WERI-Rb-1 (cell line): ENCODE measurements at regions not wholly inside any gene's neighbourhood (a gene's known extent, or its start where the extent isn't known, plus 50 kb on each side); places are given as distances from the start of the nearest gene placed in this dataset.

Experiments
- DNase-seq: peaks from one replicate; pipeline ENCODE4 v3.0.0-alpha.2; 2020
- H3K27ac ChIP-seq: fragments of 250-450 bp; sonication (Bioruptor Pico); 2 replicates; pipeline ENCODE4 v1.5.1; 2020; ENCODE audit warnings: mild to moderate bottlenecking, moderate library complexity
- H3K27me3 ChIP-seq: fragments of 250-450 bp; sonication (Bioruptor Pico); 2 replicates; pipeline ENCODE4 v1.5.1; 2021; ENCODE audit warnings: mild to moderate bottlenecking, low read depth, moderate library complexity; ENCODE audit not compliant: insufficient read depth, severe bottlenecking
- H3K36me3 ChIP-seq: fragments of 250-450 bp; sonication (Bioruptor Pico); 2 replicates; pipeline ENCODE4 v1.5.1; 2020; ENCODE audit warnings: mild to moderate bottlenecking, moderate library complexity
- H3K4me3 ChIP-seq: 2 replicates; pipeline ENCODE4 v1.5.1; 2011; ENCODE audit warnings: low read depth, mild to moderate bottlenecking, control low read depth, low read length
- H3K9me3 ChIP-seq: fragments of 250-450 bp; sonication (Bioruptor Pico); 2 replicates; pipeline ENCODE4 v1.5.1; 2021; ENCODE audit warnings: mild to moderate bottlenecking, moderate library complexity; ENCODE audit not compliant: severe bottlenecking
- CTCF ChIP-seq: IDR thresholded peaks from 2 replicates; pipeline ENCODE4 v1.5.1; 2011; ENCODE audit warnings: low read depth, mild to moderate bottlenecking, control low read depth, inconsistent platforms, low read length

- DNase-seq = no peak
- Histone ChIP-seq H3K4me3 (no peak overlapping the region), H3K36me3 (no peaks in the 10 kb centered on the region), H3K9me3 (no peaks in the 10 kb centered on the region), H3K27ac (no peak overlapping the region), H3K27me3 (no peaks in the 10 kb centered on the region)
- TF ChIP-seq CTCF = no peak
Observed at GRCh38 chr13:70384156-70384555, 275.9 kb upstream of the KLHL1 start.

GRCh38 chr13:70380809-70381208 lies 272.6 kb upstream of the KLHL1 start:
- Histone ChIP-seq H3K27me3 (no peaks in the 10 kb centered on the region), H3K4me3 (no peak overlapping the region), H3K36me3 (no peaks in the 10 kb centered on the region), H3K9me3 (no peaks in the 10 kb centered on the region), H3K27ac (no peak overlapping the region)
- no peak for TF ChIP-seq CTCF
- no peak for DNase-seq

GRCh38 chr13:70375718-70376117 lies 267.5 kb upstream of the KLHL1 start:
- no peaks in the 10 kb centered on the region for H3K9me3 ChIP-seq
- H3K27ac ChIP-seq = no peak overlapping the region
- no peak overlapping the region for H3K4me3 ChIP-seq
- no peaks in the 10 kb centered on the region for H3K27me3 ChIP-seq
- DNase-seq = no peak
- no peaks in the 10 kb centered on the region for H3K36me3 ChIP-seq
- TF ChIP-seq CTCF = no peak

- Histone ChIP-seq H3K27ac (no peak overlapping the region), H3K4me3 (no peak overlapping the region), H3K27me3 (no peaks in the 10 kb centered on the region), H3K36me3 (no peaks in the 10 kb centered on the region), H3K9me3 (no peaks in the 10 kb centered on the region)
- no peak for TF ChIP-seq CTCF
- DNase-seq = no peak
Observed at GRCh38 chr13:70370924-70371323, 262.7 kb upstream of the KLHL1 start.

GRCh38 chr13:70366720-70367119 lies 258.5 kb upstream of the KLHL1 start:
- no peak overlapping the region for H3K27ac ChIP-seq
- H3K9me3 ChIP-seq = no peaks in the 10 kb centered on the region
- H3K4me3 ChIP-seq = no peak overlapping the region
- TF ChIP-seq CTCF = no peak
- no peaks in the 10 kb centered on the region for H3K36me3 ChIP-seq
- DNase-seq = no peak
- H3K27me3 ChIP-seq = no peaks in the 10 kb centered on the region

GRCh38 chr13:70363991-70364390 lies 255.7 kb upstream of the KLHL1 start:
- H3K36me3 ChIP-seq = no peaks in the 10 kb centered on the region
- DNase-seq = no peak
- no peak overlapping the region for H3K27ac ChIP-seq
- no peaks in the 10 kb centered on the region for H3K27me3 ChIP-seq
- no peak for TF ChIP-seq CTCF
- H3K4me3 ChIP-seq = no peak overlapping the region
- no peaks in the 10 kb centered on the region for H3K9me3 ChIP-seq
